H1 (cell line): ENCODE measurements at regions not wholly inside any gene's neighbourhood (a gene's known extent, or its start where the extent isn't known, plus 50 kb on each side); places are given as distances from the start of the nearest gene placed in this dataset.

Source experiments
- BRCA1 ChIP-seq: IDR thresholded peaks from 2 replicates; pipeline ENCODE4 v1.6.1; 2012; ENCODE audit warnings: low read depth, low read length, improper control_type of control experiment
- JUND ChIP-seq: IDR thresholded peaks from 2 replicates; pipeline ENCODE4 v1.6.1; 2011; ENCODE audit warnings: mild to moderate bottlenecking, improper control_type of control experiment, low read length
- SP2 ChIP-seq: IDR thresholded peaks from 2 replicates; pipeline ENCODE4 v1.6.1; 2012; ENCODE audit warnings: mild to moderate bottlenecking, low read length, inconsistent platforms
- TAF7 ChIP-seq: optimal IDR thresholded peaks from 2 replicates; pipeline ENCODE3; 2011; ENCODE audit warnings: low read depth, mild to moderate bottlenecking, inconsistent platforms, low read length, moderate library complexity, borderline replicate concordance

DNA sequence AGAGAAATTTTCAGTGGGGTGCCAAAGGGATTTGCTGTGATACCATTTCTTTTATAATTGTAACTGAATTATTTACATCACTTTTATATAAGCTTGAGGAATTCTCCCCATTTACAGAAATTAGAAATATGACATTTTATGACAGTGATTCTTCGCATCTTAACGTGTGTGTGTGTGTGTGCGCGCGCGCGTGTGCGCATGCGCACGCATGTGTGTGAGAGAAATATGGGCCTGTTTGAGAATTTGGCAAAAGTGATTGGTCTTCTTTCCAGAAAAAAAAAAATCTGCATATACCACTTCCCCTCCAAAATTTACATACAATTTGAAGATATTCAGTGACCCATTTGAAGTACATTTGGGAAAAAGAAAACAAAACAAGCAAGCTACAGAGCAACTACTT, 190.7 kb upstream of the PDE4D start (continued):
- TF ChIP-seq TAF7, result no peak
- no peak for TF ChIP-seq JUND
- no peak for TF ChIP-seq BRCA1
- TF ChIP-seq SP2, result no peak
